Caco-2 (cell line): ENCODE measurements at regions not wholly inside any gene's neighbourhood (a gene's known extent, or its start where the extent isn't known, plus 50 kb on each side); places are given as distances from the start of the nearest gene placed in this dataset.

ENCODE experiments used
- BruUV-seq: library from RNA; stranded (reverse); fragments of 400-500 nt; replicated peaks from 2 replicates; lab custom pipeline; 2021; lab: Mats Ljungman, UMichigan
- CTCF ChIA-PET: fragments of 300-600 bp; sonication (Branson Sonifier 250); formaldehyde crosslinking; loops from one replicate; lab custom pipeline; 2022; ENCODE audit warnings: antibody characterized with exemption; lab: Charles Lee
- POLR2A ChIA-PET: fragments of 300-600 bp; sonication (Branson Sonifier 250); formaldehyde crosslinking; loops from one replicate; lab custom pipeline; 2022; ENCODE audit warnings: antibody characterized with exemption; lab: Charles Lee
- DNase-seq, 2 experiments: peaks; one replicate each; pipeline versions ENCODE4 v3.0.0 to v3.0.0-alpha.2; 2020 to 2022
- H3K27me3 ChIP-seq: replicated peaks from 2 replicates; pipeline ENCODE4 v1.6.0; 2011; ENCODE audit warnings: low read length; ENCODE audit not compliant: control insufficient read depth, insufficient read depth
- H3K36me3 ChIP-seq: 2 replicates; pipeline ENCODE4 v1.5.1; 2011; ENCODE audit warnings: low read length; ENCODE audit not compliant: control insufficient read depth, insufficient read depth
- H3K4me1 ChIP-seq: fragments of 250-450 bp; sonication (Bioruptor Pico); 2 replicates; pipeline ENCODE4 v1.5.1; 2020; ENCODE audit warnings: mild to moderate bottlenecking
- H3K4me3 ChIP-seq: 2 replicates; pipeline ENCODE4 v1.5.1; 2011; ENCODE audit warnings: low read depth, mild to moderate bottlenecking, control low read depth, low read length
- H3K9me3 ChIP-seq: fragments of 250-450 bp; sonication (Bioruptor Pico); 2 replicates; pipeline ENCODE4 v1.5.1; 2020; ENCODE audit warnings: mild to moderate bottlenecking, moderate library complexity
- H3K27ac Mint-ChIP-seq: one replicate; pipeline ENCODE4 v1.8.0; 2022; ENCODE audit warnings: mixed read lengths; ENCODE audit not compliant: unreplicated experiment
- H3K27me3 Mint-ChIP-seq: one replicate; pipeline ENCODE4 v1.8.0; 2022; ENCODE audit warnings: mixed read lengths; ENCODE audit not compliant: insufficient read depth, unreplicated experiment
- H3K36me3 Mint-ChIP-seq: one replicate; pipeline ENCODE4 v1.8.0; 2022; ENCODE audit warnings: mild to moderate bottlenecking, mixed read lengths; ENCODE audit not compliant: insufficient read depth, unreplicated experiment
- H3K4me1 Mint-ChIP-seq: one replicate; pipeline ENCODE4 v1.8.0; 2022; ENCODE audit warnings: low read depth, mixed read lengths; ENCODE audit not compliant: unreplicated experiment
- H3K4me3 Mint-ChIP-seq: one replicate; pipeline ENCODE4 v1.8.0; 2022; ENCODE audit warnings: mild to moderate bottlenecking, moderate library complexity, mixed read lengths; ENCODE audit not compliant: unreplicated experiment
- H3K9me3 Mint-ChIP-seq: one replicate; pipeline ENCODE4 v1.8.0; 2022; ENCODE audit warnings: mixed read lengths; ENCODE audit not compliant: unreplicated experiment
- intact Hi-C: fragments of 100-400 bp; cut with micrococcal nuclease; formaldehyde crosslinking; loops from one replicate; pipeline ENCODE4 v1.10.0; 2022; ENCODE audit not compliant: unreplicated experiment
- TF ChIP-seq, protein P1 (sequence below), 2 experiments: fragments of 200-600 bp in 1 of 2; IDR thresholded peaks; 1 replicate in 1 of 2; 2 replicates in 1 of 2; pipeline versions ENCODE4 v1.5.1 to v1.8.0; 2011 to 2022; ENCODE audit warnings: antibody characterized with exemption in 1 of 2, control low read depth in 1 of 2, inconsistent platforms in 1 of 2, low read depth in 1 of 2, low read length in 1 of 2, mild to moderate bottlenecking in 1 of 2, moderate library complexity in 1 of 2; ENCODE audit not compliant: insufficient read depth in 1 of 2, severe bottlenecking in 1 of 2, unreplicated experiment in 1 of 2

DNA sequence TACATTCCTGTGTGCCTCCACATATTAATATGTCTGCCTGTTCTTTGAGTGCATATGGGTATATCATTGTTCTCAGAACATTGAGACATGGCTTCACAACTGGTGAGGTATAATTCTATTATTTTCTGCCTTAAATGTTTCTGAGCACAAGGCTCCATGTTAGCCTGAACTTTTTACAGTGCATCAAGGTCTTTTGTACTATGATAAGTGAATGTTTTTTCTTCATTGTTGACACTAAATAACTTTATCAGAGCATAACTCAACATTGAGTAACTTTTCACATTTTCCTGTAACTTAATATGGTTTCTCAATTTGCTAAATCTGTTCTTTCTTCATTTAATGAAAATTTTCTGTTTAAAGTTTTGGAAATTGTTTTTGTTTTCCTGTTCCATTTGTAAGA lies 262.9 kb downstream of the HNMT start:
- DNase-seq: no peak
- intact Hi-C loops: no loop called here
- no TSS peak for BruUV-seq
- Mint-ChIP-seq H3K4me3 (no peak overlapping the region), H3K4me1 (peaks cover 12% of the 10 kb centered on the region), H3K27ac (no peak overlapping the region), H3K27me3 (no peaks in the 10 kb centered on the region), H3K9me3 (peaks cover 18% of the 10 kb centered on the region), H3K36me3 (no peaks in the 10 kb centered on the region)
- ChIA-PET POLR2A (no interaction called here), CTCF (no interaction called here)
- Histone ChIP-seq H3K4me1 (no peaks in the 10 kb centered on the region), H3K27me3 (no peaks in the 10 kb centered on the region), H3K36me3 (no peaks in the 10 kb centered on the region), H3K4me3 (no peak overlapping the region), H3K9me3 (no peaks in the 10 kb centered on the region)
- TF ChIP-seq, protein P1, sequence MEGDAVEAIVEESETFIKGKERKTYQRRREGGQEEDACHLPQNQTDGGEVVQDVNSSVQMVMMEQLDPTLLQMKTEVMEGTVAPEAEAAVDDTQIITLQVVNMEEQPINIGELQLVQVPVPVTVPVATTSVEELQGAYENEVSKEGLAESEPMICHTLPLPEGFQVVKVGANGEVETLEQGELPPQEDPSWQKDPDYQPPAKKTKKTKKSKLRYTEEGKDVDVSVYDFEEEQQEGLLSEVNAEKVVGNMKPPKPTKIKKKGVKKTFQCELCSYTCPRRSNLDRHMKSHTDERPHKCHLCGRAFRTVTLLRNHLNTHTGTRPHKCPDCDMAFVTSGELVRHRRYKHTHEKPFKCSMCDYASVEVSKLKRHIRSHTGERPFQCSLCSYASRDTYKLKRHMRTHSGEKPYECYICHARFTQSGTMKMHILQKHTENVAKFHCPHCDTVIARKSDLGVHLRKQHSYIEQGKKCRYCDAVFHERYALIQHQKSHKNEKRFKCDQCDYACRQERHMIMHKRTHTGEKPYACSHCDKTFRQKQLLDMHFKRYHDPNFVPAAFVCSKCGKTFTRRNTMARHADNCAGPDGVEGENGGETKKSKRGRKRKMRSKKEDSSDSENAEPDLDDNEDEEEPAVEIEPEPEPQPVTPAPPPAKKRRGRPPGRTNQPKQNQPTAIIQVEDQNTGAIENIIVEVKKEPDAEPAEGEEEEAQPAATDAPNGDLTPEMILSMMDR (IDR thresholded peaks at IDR 0.05; ENCODE audit: insufficient read depth in 1 of 2, low read depth in 1 of 2, low read length in 1 of 2, severe bottlenecking in 1 of 2, unreplicated experiment in 1 of 2): no peak

DNA sequence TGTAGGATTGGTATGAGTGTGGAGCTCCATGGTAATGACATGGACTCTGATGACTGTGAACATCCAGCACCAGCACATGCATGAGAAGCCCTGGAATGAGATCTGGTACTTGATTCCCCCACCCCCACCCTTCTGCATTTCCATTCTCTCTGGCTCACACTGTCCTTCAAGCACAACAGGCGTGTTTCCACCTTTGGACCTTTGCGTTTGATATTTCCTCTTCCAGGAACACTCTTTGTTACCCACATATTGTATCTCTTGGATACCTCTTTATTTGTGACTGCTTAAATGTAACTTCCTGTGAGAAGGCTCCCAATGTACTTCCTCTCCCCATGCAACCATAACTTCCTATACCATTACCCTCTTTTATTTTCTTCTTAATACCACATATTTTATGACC lies 263.8 kb downstream of the HNMT start:
- no peaks in the 10 kb centered on the region for H3K27me3 Mint-ChIP-seq
- no peaks in the 10 kb centered on the region for H3K9me3 ChIP-seq
- intact Hi-C loops: no loop called here
- H3K4me3 ChIP-seq: no peak overlapping the region
- H3K4me1 ChIP-seq: no peaks in the 10 kb centered on the region
- H3K36me3 Mint-ChIP-seq: no peaks in the 10 kb centered on the region
- H3K36me3 ChIP-seq: no peaks in the 10 kb centered on the region
- no peak overlapping the region for H3K27ac Mint-ChIP-seq
- TF ChIP-seq, protein P1 (IDR thresholded peaks at IDR 0.05; ENCODE audit: insufficient read depth in 1 of 2, low read depth in 1 of 2, low read length in 1 of 2, severe bottlenecking in 1 of 2, unreplicated experiment in 1 of 2): no peak
- CTCF ChIA-PET: no interaction called here
- H3K4me1 Mint-ChIP-seq: peaks cover 12% of the 10 kb centered on the region
- H3K4me3 Mint-ChIP-seq: no peak overlapping the region
- no TSS peak for BruUV-seq
- no peaks in the 10 kb centered on the region for H3K27me3 ChIP-seq
- POLR2A ChIA-PET: no interaction called here
- DNase-seq: no peak
- peaks cover 23% of the 10 kb centered on the region for H3K9me3 Mint-ChIP-seq

DNA sequence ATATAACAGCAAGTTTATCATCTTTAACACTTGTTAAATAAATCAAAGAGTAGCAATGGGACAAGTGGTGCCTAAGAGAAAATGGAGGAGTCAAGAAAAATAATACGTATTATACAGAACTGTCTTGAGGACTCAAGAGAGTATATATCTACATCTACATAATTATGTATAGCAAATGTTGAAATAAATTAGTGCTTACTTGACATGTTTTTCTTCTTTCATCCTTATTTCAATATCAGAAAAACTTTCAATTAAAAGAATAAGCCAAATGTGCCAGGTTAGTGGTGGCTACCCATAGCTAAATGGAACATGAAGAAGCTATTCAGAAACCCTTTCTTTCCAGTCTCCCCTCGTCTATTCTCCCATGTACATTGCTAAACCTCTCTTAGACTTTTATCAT lies 267.3 kb upstream of the SPOPL start:
- Mint-ChIP-seq H3K27me3 (no peaks in the 10 kb centered on the region), H3K36me3 (no peaks in the 10 kb centered on the region), H3K4me1 (peaks cover 7% of the 10 kb centered on the region), H3K9me3 (peaks cover 10% of the 10 kb centered on the region), H3K4me3 (no peak overlapping the region), H3K27ac (no peak overlapping the region)
- ChIA-PET CTCF (no interaction called here), POLR2A (no interaction called here)
- Histone ChIP-seq H3K36me3 (no peaks in the 10 kb centered on the region), H3K4me3 (no peak overlapping the region), H3K4me1 (0 out of 2 replicates have a peak, but pooled peaks cover 13% of the 10 kb centered on the region), H3K27me3 (no peaks in the 10 kb centered on the region), H3K9me3 (no peaks in the 10 kb centered on the region)
- intact Hi-C loops: no loop called here
- no TSS peak for BruUV-seq
- DNase-seq: no peak
- TF ChIP-seq, protein P1 (IDR thresholded peaks at IDR 0.05; ENCODE audit: insufficient read depth in 1 of 2, low read depth in 1 of 2, low read length in 1 of 2, severe bottlenecking in 1 of 2, unreplicated experiment in 1 of 2): no peak
